GM12878 (cell line): ENCODE measurements at regions not wholly inside any gene's neighbourhood (a gene's known extent, or its start where the extent isn't known, plus 50 kb on each side); places are given as distances from the start of the nearest gene placed in this dataset.

Source experiments
- ATAC-seq: fragments of 200-7000 bp; cut with Tn5 transposase; 3 replicates; pipeline ENCODE4 v1.9.1; 2020; ENCODE audit warnings: mild to moderate bottlenecking, moderate library complexity
- BruUV-seq: library from RNA; stranded (reverse); fragments of 400-500 nt; replicated peaks from 2 replicates; lab custom pipeline; 2021; lab: Mats Ljungman, UMichigan
- CTCF ChIA-PET: fragments of 300-600 bp; sonication (Branson Sonifier 250); formaldehyde crosslinking; extraction: SDS; loops from one replicate; lab custom pipeline; 2021; ENCODE audit warnings: inconsistent platforms; lab: Yijun Ruan, JAX
- POLR2A ChIA-PET: fragments of 350-600 bp; formaldehyde crosslinking; extraction: SDS; loops from one replicate; lab custom pipeline; 2021; ENCODE audit warnings: inconsistent platforms; lab: Charles Lee
- RAD21 ChIA-PET: fragments of 300-600 bp; sonication (Branson Sonifier 250); formaldehyde crosslinking; loops from one replicate; lab custom pipeline; 2023; ENCODE audit warnings: antibody characterized with exemption; ENCODE audit not compliant: unreplicated experiment; lab: Charles Lee
- SMC1A ChIA-PET: fragments of 300-600 bp; sonication (Branson Sonifier 250); formaldehyde crosslinking; loops from one replicate; lab custom pipeline; 2023; ENCODE audit not compliant: unreplicated experiment, uncharacterized antibody; lab: Charles Lee
- DNase-seq: peaks from one replicate; pipeline ENCODE4 v3.0.0-alpha.2; 2011; ENCODE audit warnings: low read depth, low spot score
- FAIRE-seq: peaks from 3 replicates; lab custom pipeline; 2011; peaks lifted over from hg19 to GRCh38; lab: Jason Lieb, UNC
- H2AFZ ChIP-seq: 2 replicates; pipeline ENCODE4 v1.6.0; 2011; ENCODE audit warnings: low read depth, low read length, control low read depth; ENCODE audit not compliant: control insufficient read depth
- H3K27ac ChIP-seq: 2 replicates; pipeline ENCODE4 v1.5.1; 2011; ENCODE audit warnings: control low read depth; ENCODE audit not compliant: control insufficient read depth, insufficient read depth
- H3K27me3 ChIP-seq, 2 experiments: replicated peaks in 1 of 2; 2 replicates each; pipeline versions ENCODE4 v1.6.0 to v1.6.1; 2011; ENCODE audit warnings: low read length in 1 of 2; ENCODE audit not compliant: control insufficient read depth in 2 of 2, insufficient read depth in 2 of 2
- H3K36me3 ChIP-seq, 2 experiments: 2 replicates each; pipeline ENCODE4 v1.5.1; 2011; ENCODE audit warnings: low read length in 1 of 2; ENCODE audit not compliant: control insufficient read depth in 2 of 2, insufficient read depth in 2 of 2
- H3K4me1 ChIP-seq: 2 replicates; pipeline ENCODE4 v1.6.1; 2011; ENCODE audit warnings: mild to moderate bottlenecking, low read length, moderate library complexity, mixed read lengths; ENCODE audit not compliant: control insufficient read depth, insufficient read depth
- H3K4me2 ChIP-seq: 2 replicates; pipeline ENCODE4 v1.6.0; 2011; ENCODE audit warnings: control low read depth; ENCODE audit not compliant: control insufficient read depth, insufficient read depth
- H3K4me3 ChIP-seq: fragments of 200-600 bp; sonication (generic); 2 replicates; pipeline ENCODE4 v1.5.1; 2016
- H3K79me2 ChIP-seq: 2 replicates; pipeline ENCODE4 v1.6.0; 2011; ENCODE audit warnings: low read length; ENCODE audit not compliant: control insufficient read depth, insufficient read depth
- H3K9ac ChIP-seq: 2 replicates; pipeline ENCODE4 v1.8.0; 2011; ENCODE audit warnings: low read length, control low read depth, mixed read lengths; ENCODE audit not compliant: control insufficient read depth, insufficient read depth
- H3K9me3 ChIP-seq: replicated peaks from 3 replicates; pipeline ENCODE4 v1.5.1; 2011; ENCODE audit warnings: mild to moderate bottlenecking, low read length; ENCODE audit not compliant: control insufficient read depth, insufficient read depth
- H4K20me1 ChIP-seq: 2 replicates; pipeline ENCODE4 v1.6.0; 2011; ENCODE audit not compliant: control insufficient read depth, insufficient read depth
- CHD2 ChIP-seq: IDR thresholded peaks from 2 replicates; pipeline ENCODE4 v1.6.1; 2011; ENCODE audit warnings: low read depth, low read length, improper control_type of control experiment, borderline replicate concordance
- CTCF ChIP-seq, 3 experiments: IDR thresholded peaks in 2 of 3; conservative IDR thresholded peaks in 1 of 3; 2 replicates each; pipeline ENCODE4 v1.5.1; 2011; ENCODE audit warnings: low read depth in 3 of 3, low read length in 3 of 3, mild to moderate bottlenecking in 3 of 3, control low read depth in 2 of 3, moderate library complexity in 2 of 3, inconsistent platforms in 1 of 3, mixed read lengths in 1 of 3; ENCODE audit not compliant: control insufficient read depth in 2 of 3, insufficient read depth in 1 of 3; ENCODE audit errors: extremely low read depth in 1 of 3
- EED ChIP-seq: sonication (generic); IDR thresholded peaks from 2 replicates; pipeline ENCODE4 v1.6.1; 2016; ENCODE audit warnings: antibody characterized with exemption, low read depth
- FOS ChIP-seq: IDR thresholded peaks from 3 replicates; pipeline ENCODE4 v1.6.1; 2011; ENCODE audit warnings: borderline replicate concordance; ENCODE audit not compliant: insufficient read length; ENCODE audit errors: extremely low read depth
- FOXK2 ChIP-seq: fragments of 450-650 bp; IDR thresholded peaks from 2 replicates; pipeline ENCODE4 v1.6.1; 2017; ENCODE audit warnings: mild to moderate bottlenecking, moderate library complexity
- FOXM1 ChIP-seq: IDR thresholded peaks from 2 replicates; pipeline ENCODE4 v1.6.1; 2012; ENCODE audit warnings: low read depth, mild to moderate bottlenecking, inconsistent platforms, low read length, moderate library complexity
- IRF4 ChIP-seq: IDR thresholded peaks from 2 replicates; pipeline ENCODE4 v1.6.1; 2011; ENCODE audit warnings: low read depth, low read length
- MEF2B ChIP-seq: fragments of 450-650 bp; IDR thresholded peaks from 2 replicates; pipeline ENCODE4 v1.6.1; 2018; ENCODE audit warnings: mild to moderate bottlenecking, moderate library complexity; ENCODE audit not compliant: partially characterized antibody, poor library complexity, severe bottlenecking
- MTA2 ChIP-seq: fragments of 450-650 bp; IDR thresholded peaks from 2 replicates; pipeline ENCODE4 v1.6.1; 2016; ENCODE audit warnings: low read depth, mild to moderate bottlenecking, moderate library complexity
- ZBTB4 ChIP-seq: fragments of 450-650 bp; formaldehyde crosslinking; IDR thresholded peaks from 2 replicates; pipeline ENCODE4 v1.4.0; 2022; ENCODE audit warnings: mild to moderate bottlenecking, moderate library complexity
- WGBS: methylation state at CpG from one replicate; pipeline ENCODE4 v1.1.6; 2016; ENCODE audit warnings: low lambda C conversion rate; ENCODE audit not compliant: insufficient replicate concordance, insufficient coverage; ENCODE audit errors: missing lambda C conversion rate; 5-methylcytosine and 5-hydroxymethylcytosine counted together
- in situ Hi-C: fragments of 300-500 bp; cut with MboI; formaldehyde crosslinking; loops from 9 replicates; pipeline ENCODE4 v1.14.3; 2018; ENCODE audit warnings: mixed read lengths
- intact Hi-C: fragments of 100-400 bp; cut with micrococcal nuclease; formaldehyde crosslinking; loops from one replicate; pipeline ENCODE4 v1.14.2; 2022; ENCODE audit not compliant: unreplicated experiment
- TF ChIP-seq, protein P1 (sequence below): fragments of 450-650 bp; IDR thresholded peaks from 2 replicates; pipeline ENCODE4 v1.6.1; 2018; ENCODE audit warnings: mild to moderate bottlenecking, low read depth, moderate library complexity; ENCODE audit not compliant: partially characterized antibody

DNA sequence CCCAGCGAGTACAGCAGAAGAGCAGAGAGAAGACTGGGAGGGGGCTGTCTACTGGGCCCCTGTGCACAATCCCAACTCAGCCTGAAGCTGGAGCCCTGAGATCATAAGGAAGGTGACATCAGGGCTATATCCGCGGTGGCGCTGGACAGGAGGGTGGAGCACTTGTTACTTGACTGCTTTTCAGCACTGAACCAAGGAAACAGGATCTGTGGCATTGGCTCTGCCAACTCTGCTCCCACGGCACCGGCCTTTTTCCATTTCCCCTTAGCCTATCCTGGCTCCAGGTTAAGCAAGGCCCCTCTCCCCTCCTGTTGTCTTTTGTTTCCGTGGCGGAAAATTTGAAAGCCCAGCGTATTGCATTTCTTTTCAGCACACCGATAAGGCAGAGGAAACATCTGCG is 125.0 kb upstream of the IRX3 start (continued):
- no peak for TF ChIP-seq FOXK2
- no peak for TF ChIP-seq MTA2
- no peak for TF ChIP-seq FOXM1
- TF ChIP-seq, protein P1, sequence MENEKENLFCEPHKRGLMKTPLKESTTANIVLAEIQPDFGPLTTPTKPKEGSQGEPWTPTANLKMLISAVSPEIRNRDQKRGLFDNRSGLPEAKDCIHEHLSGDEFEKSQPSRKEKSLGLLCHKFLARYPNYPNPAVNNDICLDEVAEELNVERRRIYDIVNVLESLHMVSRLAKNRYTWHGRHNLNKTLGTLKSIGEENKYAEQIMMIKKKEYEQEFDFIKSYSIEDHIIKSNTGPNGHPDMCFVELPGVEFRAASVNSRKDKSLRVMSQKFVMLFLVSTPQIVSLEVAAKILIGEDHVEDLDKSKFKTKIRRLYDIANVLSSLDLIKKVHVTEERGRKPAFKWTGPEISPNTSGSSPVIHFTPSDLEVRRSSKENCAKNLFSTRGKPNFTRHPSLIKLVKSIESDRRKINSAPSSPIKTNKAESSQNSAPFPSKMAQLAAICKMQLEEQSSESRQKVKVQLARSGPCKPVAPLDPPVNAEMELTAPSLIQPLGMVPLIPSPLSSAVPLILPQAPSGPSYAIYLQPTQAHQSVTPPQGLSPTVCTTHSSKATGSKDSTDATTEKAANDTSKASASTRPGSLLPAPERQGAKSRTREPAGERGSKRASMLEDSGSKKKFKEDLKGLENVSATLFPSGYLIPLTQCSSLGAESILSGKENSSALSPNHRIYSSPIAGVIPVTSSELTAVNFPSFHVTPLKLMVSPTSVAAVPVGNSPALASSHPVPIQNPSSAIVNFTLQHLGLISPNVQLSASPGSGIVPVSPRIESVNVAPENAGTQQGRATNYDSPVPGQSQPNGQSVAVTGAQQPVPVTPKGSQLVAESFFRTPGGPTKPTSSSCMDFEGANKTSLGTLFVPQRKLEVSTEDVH, result no peak

GRCh38 chr16:54409982-54410381 is 123.4 kb upstream of the IRX3 start:
- Histone ChIP-seq H3K9ac (no peak overlapping the region), H3K27me3 (no peaks in the 10 kb centered on the region; a peak in 1 of 4 replicates), H2AFZ (no peak overlapping the region), H3K4me2 (no peak overlapping the region), H3K4me1 (no peaks in the 10 kb centered on the region), H3K27ac (no peak overlapping the region), H4K20me1 (no peaks in the 10 kb centered on the region), H3K36me3 (no peaks in the 10 kb centered on the region), H3K4me3 (no peak overlapping the region), H3K79me2 (no peaks in the 10 kb centered on the region), H3K9me3 (no peaks in the 10 kb centered on the region)
- intact Hi-C loops, result no loop called here
- SMC1A ChIA-PET, result no interaction called here
- in situ Hi-C loops, result no loop called here
- CTCF ChIA-PET, result interaction anchor here (0.6 kb wide), 2 partner anchors 44 to 674 kb away, joined by 3 to 4 read pairs; no protein-coding TSS in a partner anchor
- ATAC-seq (no peak), DNase-seq (no peak), FAIRE-seq (no peak)
- RAD21 ChIA-PET, result no interaction called here
- no TSS peak for BruUV-seq
- WGBS, result 36% methylated on average over 8 of the region's 8 CpGs
- POLR2A ChIA-PET, result interaction anchor here (0.6 to 0.7 kb wide), 3 partner anchors 19 to 152 kb away, joined by 3 to 5 read pairs (median 4); no protein-coding TSS in a partner anchor
- no peak for TF ChIP-seq ZBTB4
- no peak for TF ChIP-seq EED
- TF ChIP-seq IRF4, result no peak
- no peak for TF ChIP-seq CTCF (IDR thresholded peaks at IDR 0.05 in 2 of 3, conservative IDR thresholded peaks at IDR 0.05 in 1 of 3; ENCODE audit: control insufficient read depth in 2 of 3, extremely low read depth in 1 of 3, insufficient read depth in 1 of 3, low read depth in 3 of 3, low read length in 3 of 3)
- TF ChIP-seq MEF2B, result no peak
- no peak for TF ChIP-seq FOS
- TF ChIP-seq CHD2, result no peak
